KMS-11 (cell line): ENCODE measurements at regions not wholly inside any gene's neighbourhood (a gene's known extent, or its start where the extent isn't known, plus 50 kb on each side); places are given as distances from the start of the nearest gene placed in this dataset.

ENCODE experiments used
- H2AFZ ChIP-seq: fragments of 200-600 bp; sonication (generic); 2 replicates; pipeline ENCODE4 v1.6.1; 2016; ENCODE audit warnings: antibody characterized with exemption, mixed run types, low read depth
- H3K27ac ChIP-seq: fragments of 200-600 bp; sonication (generic); 2 replicates; pipeline ENCODE4 v1.6.1; 2016; ENCODE audit warnings: mild to moderate bottlenecking, mixed run types
- H3K27me3 ChIP-seq: fragments of 200-600 bp; sonication (generic); 2 replicates; pipeline ENCODE4 v1.6.1; 2017; ENCODE audit warnings: mild to moderate bottlenecking, low read depth, mixed run types, moderate library complexity; ENCODE audit not compliant: insufficient read depth
- H3K36me3 ChIP-seq: fragments of 200-600 bp; sonication (generic); 2 replicates; pipeline ENCODE4 v1.6.1; 2017; ENCODE audit warnings: mild to moderate bottlenecking, mixed run types; ENCODE audit not compliant: insufficient read depth
- H3K4me1 ChIP-seq: fragments of 200-600 bp; sonication (generic); 2 replicates; pipeline ENCODE4 v1.6.1; 2016; ENCODE audit warnings: mild to moderate bottlenecking, low read depth, mixed run types; ENCODE audit not compliant: poor library complexity, severe bottlenecking
- H3K4me2 ChIP-seq: fragments of 200-600 bp; sonication (generic); 2 replicates; pipeline ENCODE4 v1.7.0; 2016; ENCODE audit warnings: mild to moderate bottlenecking, mixed run types
- H3K4me3 ChIP-seq: fragments of 200-600 bp; sonication (generic); IDR thresholded peaks from 2 replicates; pipeline ENCODE4 v1.6.1; 2017; ENCODE audit warnings: low read depth, low read length, mixed read lengths; ENCODE audit not compliant: insufficient read depth
- H3K79me2 ChIP-seq: fragments of 200-600 bp; sonication (generic); 2 replicates; pipeline ENCODE4 v1.6.1; 2016; ENCODE audit warnings: low read depth, mixed run types; ENCODE audit not compliant: insufficient read depth
- H3K9ac ChIP-seq: fragments of 200-600 bp; sonication (generic); 2 replicates; pipeline ENCODE4 v1.6.1; 2016; ENCODE audit warnings: mild to moderate bottlenecking, mixed run types
- H4K20me1 ChIP-seq: fragments of 200-600 bp; sonication (generic); 2 replicates; pipeline ENCODE4 v1.6.1; 2016; ENCODE audit warnings: mild to moderate bottlenecking, mixed run types; ENCODE audit not compliant: insufficient read depth
- CTCF ChIP-seq: fragments of 200-600 bp; sonication (generic); conservative IDR thresholded peaks from 2 replicates; pipeline ENCODE4 v1.6.1; 2017; ENCODE audit warnings: low read depth, mild to moderate bottlenecking, antibody characterized with exemption, low read length, moderate library complexity, mixed read lengths

- no peaks in the 10 kb centered on the region for H3K79me2 ChIP-seq
- TF ChIP-seq CTCF = no peak
- no peak overlapping the region for H3K4me2 ChIP-seq
- no peaks in the 10 kb centered on the region for H3K27me3 ChIP-seq
- no peak overlapping the region for H3K4me3 ChIP-seq
- no peaks in the 10 kb centered on the region for H3K4me1 ChIP-seq
- no peaks in the 10 kb centered on the region for H4K20me1 ChIP-seq
- H3K9ac ChIP-seq = no peak overlapping the region
- no peaks in the 10 kb centered on the region for H3K36me3 ChIP-seq
- H2AFZ ChIP-seq = no peak overlapping the region
- H3K27ac ChIP-seq = no peak overlapping the region
Observed at GRCh38 chr16:63922560-63922959, 1199.3 kb downstream of the CDH11 start.

GRCh38 chr16:63921737-63922295 is 1200.0 kb downstream of the CDH11 start:
- H3K4me2 ChIP-seq = no peak overlapping the region
- TF ChIP-seq CTCF = no peak
- no peaks in the 10 kb centered on the region for H3K79me2 ChIP-seq
- no peaks in the 10 kb centered on the region for H4K20me1 ChIP-seq
- no peak overlapping the region for H2AFZ ChIP-seq
- no peaks in the 10 kb centered on the region for H3K36me3 ChIP-seq
- no peak overlapping the region for H3K4me3 ChIP-seq
- no peaks in the 10 kb centered on the region for H3K4me1 ChIP-seq
- no peak overlapping the region for H3K9ac ChIP-seq
- H3K27ac ChIP-seq = no peak overlapping the region
- no peaks in the 10 kb centered on the region for H3K27me3 ChIP-seq

- Histone ChIP-seq H3K4me2 (no peak overlapping the region), H2AFZ (no peak overlapping the region), H4K20me1 (no peaks in the 10 kb centered on the region), H3K4me3 (no peak overlapping the region), H3K4me1 (no peaks in the 10 kb centered on the region), H3K9ac (no peak overlapping the region), H3K36me3 (no peaks in the 10 kb centered on the region), H3K79me2 (no peaks in the 10 kb centered on the region), H3K27me3 (no peaks in the 10 kb centered on the region), H3K27ac (no peak overlapping the region)
- no peak for TF ChIP-seq CTCF
Observed at GRCh38 chr16:63913290-63913689, 1208.6 kb downstream of the CDH11 start.

- no peak overlapping the region for H3K27ac ChIP-seq
- TF ChIP-seq CTCF = no peak
- no peak overlapping the region for H3K4me3 ChIP-seq
- no peaks in the 10 kb centered on the region for H4K20me1 ChIP-seq
- no peak overlapping the region for H3K4me2 ChIP-seq
- H3K36me3 ChIP-seq = no peaks in the 10 kb centered on the region
- H3K4me1 ChIP-seq = no peaks in the 10 kb centered on the region
- H2AFZ ChIP-seq = no peak overlapping the region
- H3K79me2 ChIP-seq = no peaks in the 10 kb centered on the region
- no peaks in the 10 kb centered on the region for H3K27me3 ChIP-seq
- H3K9ac ChIP-seq = no peak overlapping the region
Observed at GRCh38 chr16:63907251-63907650, 1214.6 kb downstream of the CDH11 start.

- no peak overlapping the region for H2AFZ ChIP-seq
- no peak overlapping the region for H3K27ac ChIP-seq
- TF ChIP-seq CTCF = no peak
- no peaks in the 10 kb centered on the region for H3K4me1 ChIP-seq
- no peak overlapping the region for H3K4me2 ChIP-seq
- no peaks in the 10 kb centered on the region for H3K36me3 ChIP-seq
- no peaks in the 10 kb centered on the region for H3K27me3 ChIP-seq
- H3K9ac ChIP-seq = no peak overlapping the region
- H4K20me1 ChIP-seq = no peaks in the 10 kb centered on the region
- H3K4me3 ChIP-seq = no peak overlapping the region
- no peaks in the 10 kb centered on the region for H3K79me2 ChIP-seq
Observed at GRCh38 chr16:63904930-63905329, 1216.9 kb downstream of the CDH11 start.
